Superior temporal gyrus (tissue), 1 donor: ENCODE measurements at regions not wholly inside any gene's neighbourhood (a gene's known extent, or its start where the extent isn't known, plus 50 kb on each side); places are given as distances from the start of the nearest gene placed in this dataset.
A peak's percentile ranks its signal among the peaks of the same experiment; 100 is the strongest.
"Not testable (repeated sequence)": the region's sequence is repeated elsewhere in the genome, so short reads cannot be mapped to it uniquely, and the experiment has no call there.

Experiments
- DNase-seq: peaks from one replicate; pipeline ENCODE4 v3.0.0-alpha.2; 2016; ENCODE audit errors: extremely low spot score

GRCh38 chr13:34681405-34681955 lies 260.6 kb upstream of the NBEA start:
- DNase-seq: no peak

DNA sequence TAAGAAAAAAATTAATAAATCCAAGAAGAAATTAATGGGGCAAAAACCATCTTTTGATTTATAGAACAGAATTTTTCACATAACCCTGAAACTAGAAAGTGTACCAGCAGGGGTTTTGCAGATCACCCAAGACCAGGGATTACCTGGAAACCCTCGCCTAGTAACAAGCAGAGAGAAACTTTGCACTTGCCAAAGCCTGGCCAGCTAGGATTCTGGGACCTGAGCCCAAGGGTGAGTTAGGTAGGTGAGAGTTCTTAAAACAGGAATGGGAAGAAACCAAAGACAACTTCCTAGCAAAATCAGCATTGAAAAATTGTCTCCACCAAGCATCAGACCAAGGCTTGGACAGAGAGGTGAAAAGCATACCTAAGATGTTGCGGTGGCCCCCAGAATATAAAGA lies 247.0 kb upstream of the NBEA start:
- no peak for DNase-seq

DNA sequence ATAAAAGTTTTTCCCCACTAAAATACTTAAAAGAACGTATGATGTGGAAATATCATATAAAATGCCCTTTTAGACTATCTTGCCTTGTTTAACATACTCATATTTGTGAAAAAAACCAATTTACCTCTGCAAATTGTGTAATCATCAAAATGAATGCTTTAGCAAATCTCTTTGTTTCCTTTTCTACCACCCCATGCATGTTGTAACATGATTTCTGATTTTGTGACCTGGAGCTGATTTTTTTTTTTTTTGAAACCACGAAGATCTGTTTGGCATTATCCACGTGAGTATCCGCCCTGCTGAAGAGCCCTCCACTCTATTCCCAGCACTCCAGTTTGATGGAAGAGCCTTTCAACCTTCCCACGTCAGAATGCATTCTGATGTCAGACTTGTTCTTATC lies 245.8 kb upstream of the NBEA start:
- no peak for DNase-seq

GRCh38 chr13:34696741-34697140 lies 245.3 kb upstream of the NBEA start:
- no peak for DNase-seq

DNA sequence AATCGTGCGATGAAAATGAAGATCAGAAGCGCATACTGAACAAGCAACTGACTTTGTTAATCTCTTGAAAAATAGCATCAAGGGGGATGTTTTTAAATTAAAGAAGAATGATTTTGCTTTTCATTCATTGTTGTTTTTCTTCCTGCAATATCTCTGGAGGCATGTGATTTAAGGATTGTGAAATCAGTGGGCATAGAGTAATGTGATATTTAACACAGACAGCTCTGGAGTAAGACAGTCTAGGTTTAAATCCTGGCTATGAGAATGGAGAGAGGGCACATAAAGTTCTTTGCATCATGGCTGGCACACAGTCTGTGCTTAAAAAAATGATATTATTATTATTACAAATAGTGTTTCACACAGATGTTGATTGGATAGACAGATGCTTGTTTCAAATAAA lies 243.1 kb upstream of the NBEA start:
- no peak for DNase-seq

DNA sequence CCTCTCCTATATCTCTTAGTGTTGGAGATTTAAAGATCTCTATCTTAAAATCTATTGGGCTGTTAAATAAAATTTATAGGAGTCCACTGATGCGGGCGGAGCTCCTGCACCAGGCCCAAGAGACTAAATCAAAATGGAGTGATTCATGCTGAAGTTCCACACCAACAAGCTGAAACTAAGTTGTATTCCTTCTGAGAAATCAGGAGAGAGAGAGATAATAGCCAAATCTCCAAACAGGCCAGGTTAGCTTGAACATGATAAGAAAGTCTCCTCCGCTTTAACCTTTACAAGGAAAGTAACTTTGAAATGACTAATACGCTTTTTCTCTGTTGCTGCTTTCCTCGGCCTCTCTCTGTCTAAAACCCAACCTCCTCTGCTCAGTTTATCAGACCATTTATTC lies 241.9 kb upstream of the NBEA start:
- DNase-seq: no peak

DNA sequence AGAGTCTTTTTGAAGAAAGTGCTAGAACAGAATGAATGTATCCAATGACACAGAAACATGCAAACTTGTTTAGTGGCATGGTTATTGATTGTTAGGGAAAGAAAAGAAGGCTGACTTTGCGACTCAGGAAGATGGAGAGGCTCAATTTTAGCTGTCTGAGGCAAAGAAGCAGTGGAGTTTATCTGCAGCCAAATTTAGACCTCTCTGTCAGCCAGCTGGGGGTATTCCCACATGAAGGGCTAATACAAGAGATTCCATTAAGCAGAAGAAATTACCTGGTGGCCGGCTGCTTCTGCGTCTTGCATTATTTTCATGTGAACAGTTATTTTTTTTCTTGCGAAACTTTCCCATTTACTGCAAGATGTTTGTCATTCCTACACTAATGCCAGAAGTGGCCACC lies 240.2 kb upstream of the NBEA start:
- no peak for DNase-seq

GRCh38 chr13:34708566-34709313 lies 233.3 kb upstream of the NBEA start:
- no peak for DNase-seq

DNA sequence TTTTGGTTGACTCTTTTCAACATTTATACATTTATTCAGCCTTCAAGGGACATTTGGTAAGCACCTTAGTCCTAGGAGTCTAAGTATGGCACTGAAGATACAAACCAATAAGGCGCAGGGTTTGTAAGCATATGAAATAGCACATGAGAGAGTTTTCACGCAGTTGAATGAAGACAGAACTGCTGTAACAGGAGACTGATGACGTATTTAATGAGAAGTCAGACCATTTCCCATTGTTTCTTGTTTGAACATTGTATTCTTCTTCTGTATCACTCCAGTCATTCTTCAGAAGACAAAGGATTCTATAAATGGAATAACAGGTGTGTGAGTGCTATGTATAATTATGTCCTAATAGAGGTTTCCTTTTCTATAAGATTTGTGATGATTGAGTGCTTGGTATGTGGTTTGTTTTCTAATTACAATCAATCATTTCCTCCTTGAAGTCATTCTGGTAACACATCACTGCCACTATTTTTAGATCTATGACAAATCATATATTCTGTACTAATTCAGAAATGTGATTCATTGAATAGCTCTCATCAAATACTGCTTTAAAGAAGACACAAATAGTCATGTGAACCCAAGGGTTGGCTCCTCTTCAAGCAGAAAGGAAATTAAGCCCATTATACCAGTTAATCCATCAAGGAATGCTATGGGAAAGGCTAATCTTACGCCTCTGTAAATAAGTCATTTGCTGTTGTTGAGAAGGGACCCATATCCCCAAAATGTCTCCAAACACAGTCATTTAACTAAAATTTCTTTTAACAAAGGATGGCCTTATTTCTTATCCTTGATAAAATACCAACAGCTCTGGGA lies 222.8 kb upstream of the NBEA start:
- no peak for DNase-seq

GRCh38 chr13:34720618-34721017 lies 221.5 kb upstream of the NBEA start:
- DNase-seq: no peak

DNA sequence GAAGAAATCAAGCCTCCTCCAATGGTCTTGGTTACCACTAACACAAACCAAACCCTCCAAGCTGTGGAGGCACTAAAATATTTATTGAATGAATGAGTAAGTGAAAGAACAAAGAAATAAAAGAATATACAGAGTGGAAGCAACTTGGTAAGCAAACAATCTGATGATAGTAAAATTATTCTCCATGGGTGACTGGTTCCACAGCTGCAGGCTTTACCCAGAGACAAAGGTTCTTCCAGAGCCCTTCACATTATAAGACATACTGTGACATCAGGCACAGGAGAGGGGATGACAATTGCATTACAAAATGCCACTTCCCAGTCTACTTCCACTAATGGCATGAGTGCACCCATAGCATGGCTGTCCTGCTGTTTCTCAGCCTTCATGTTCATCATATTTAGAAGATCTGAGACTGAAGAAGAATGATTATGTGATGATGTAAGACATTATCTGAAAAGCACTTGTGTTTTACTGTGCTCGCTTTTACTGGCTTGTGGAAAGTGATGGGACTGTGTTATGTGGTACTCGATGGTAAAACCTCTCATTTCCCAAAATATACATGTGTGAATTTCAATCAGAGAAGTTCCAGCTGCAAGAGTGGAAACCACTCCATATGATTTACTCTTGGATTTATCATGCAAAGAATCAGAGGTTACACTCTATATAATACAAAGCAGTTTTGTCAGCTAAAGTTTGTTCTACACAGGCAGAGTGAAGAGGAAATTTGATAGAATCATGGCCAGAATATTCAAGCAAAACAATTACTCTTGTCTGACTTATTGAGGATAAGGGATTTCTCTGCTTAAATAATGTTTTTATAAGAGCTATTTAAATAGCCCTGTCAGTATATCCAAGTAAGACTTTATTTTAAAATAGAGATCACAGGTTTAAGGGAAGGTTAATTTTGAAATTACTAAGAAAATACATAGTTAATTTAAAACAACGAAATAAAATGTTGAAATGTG lies 220.2 kb upstream of the NBEA start:
- no peak for DNase-seq

DNA sequence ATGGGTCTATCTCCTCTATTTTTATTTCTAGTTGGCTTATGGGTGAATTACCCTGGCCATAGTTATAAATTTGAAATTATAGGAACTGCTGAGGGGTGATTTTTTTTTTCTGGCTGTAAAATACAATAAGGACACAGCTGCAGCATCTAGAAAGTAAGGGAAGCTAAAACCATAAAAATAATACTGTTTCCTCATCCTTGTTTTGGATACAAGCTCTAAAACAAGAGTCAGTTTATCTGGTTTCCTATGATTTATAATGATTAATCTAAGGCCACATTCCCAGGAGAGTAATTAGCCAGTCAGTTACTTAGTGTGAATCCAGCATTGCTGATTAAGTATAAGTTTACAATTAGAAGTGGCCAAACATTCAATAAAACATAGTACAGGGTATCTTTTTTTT lies 219.1 kb upstream of the NBEA start:
- no peak for DNase-seq

DNA sequence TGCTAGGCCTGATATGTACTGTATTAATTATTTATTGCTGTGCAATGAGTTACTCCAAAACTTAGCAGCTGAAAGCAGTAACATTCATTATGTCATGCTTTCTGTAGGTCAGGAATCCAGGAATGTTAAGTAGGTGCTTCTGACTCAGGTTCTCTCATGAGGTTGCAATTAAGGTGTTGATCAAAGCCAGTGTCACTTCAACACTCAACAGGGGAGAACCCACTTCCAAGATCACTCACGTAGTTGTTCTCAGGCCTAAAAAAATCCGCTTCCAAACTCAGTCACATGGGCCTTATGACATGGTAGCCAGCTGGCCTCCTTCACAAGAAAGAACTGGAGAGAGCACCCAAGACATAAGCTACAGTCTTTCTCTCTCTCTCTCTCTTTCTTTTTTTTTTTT lies 211.1 kb upstream of the NBEA start:
- no peak for DNase-seq

DNA sequence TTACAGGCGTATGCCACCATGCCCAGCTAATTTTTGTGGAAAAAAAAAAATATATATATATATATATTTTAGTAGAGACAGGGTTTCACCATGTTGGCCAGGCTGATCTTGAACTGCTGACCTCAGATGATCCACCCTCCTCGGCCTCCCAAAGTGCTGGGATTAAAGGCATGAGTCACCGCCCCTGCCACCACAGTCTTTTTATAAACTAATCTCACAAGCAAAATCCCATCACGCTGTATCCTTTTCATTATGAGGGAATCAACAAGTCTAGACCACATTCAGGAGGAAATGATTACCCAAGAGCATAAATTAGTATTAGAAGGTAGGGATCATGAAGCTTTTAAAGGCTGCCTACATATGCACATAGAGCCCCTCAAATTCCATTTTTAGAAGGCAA lies 210.6 kb upstream of the NBEA start:
- DNase-seq: no peak

DNA sequence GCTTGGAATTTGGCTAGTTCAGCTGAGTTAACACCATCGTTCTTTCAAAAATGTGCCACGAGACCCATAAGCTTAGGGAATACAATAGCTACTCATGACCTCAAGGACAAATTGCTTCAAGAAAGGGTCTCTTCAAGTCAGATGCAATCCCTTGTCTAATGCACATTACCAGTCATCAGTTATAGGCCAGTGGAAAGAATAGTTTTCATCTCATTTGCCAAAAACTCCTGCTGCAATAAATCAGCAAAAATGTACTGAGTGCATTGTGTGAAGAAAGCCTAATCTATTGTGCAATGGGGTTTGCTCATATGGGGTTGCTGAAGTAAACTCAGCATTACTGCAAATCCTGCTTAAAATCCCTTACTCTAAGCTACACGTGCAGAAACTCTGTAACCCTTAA lies 208.3 kb upstream of the NBEA start:
- no peak for DNase-seq

- DNase-seq: no peak
These were observed 207.1 kb upstream of the NBEA start for GRCh38 chr13:34734932-34735331.

GRCh38 chr13:34738254-34738992 lies 203.6 kb upstream of the NBEA start:
- peak; percentile 69 for DNase-seq

GRCh38 chr13:34747056-34747455 lies 195.0 kb upstream of the NBEA start:
- not testable (repeated sequence) for DNase-seq

DNA sequence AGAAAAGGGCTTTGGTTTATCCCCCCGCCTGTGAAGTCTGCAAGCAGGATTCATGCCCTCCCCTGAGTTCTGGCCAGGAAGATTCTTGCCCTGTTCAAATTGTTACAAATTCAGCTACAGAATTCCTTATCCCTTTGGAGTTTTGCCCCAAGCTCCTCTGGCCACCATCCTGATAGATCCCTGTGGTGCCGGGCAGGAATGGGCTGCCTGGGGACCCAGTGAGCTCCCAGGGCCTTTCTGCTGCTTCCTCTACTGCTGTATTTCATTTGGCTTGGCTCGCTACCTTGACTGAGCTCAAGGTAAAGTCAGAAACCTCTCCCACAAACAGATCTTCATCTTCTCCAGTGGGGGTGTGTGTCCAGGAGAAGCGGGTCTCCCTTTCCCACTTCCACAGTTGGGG lies 194.6 kb upstream of the NBEA start:
- no peak for DNase-seq

- DNase-seq: peak; percentile 56
These were observed 194.0 kb upstream of the NBEA start for GRCh38 chr13:34748073-34748472.

DNA sequence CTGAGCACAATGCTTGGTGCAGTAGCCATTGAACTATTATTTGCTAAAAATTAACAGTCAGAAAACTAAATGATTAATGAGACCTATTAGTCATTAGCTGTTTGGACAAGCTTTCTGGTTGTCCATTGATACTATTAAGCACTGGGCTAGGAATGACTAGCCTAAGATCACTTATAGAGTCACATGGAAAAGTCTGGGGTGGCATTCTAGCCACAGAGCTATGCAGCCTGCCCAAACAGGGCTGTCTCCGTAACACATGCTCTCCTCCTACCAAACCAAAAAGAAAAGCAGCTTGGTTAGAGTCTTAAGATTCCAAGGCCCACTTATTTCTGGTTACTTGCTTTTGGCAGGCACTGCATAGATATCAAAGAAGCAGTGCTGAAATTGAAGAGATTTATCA lies 193.5 kb upstream of the NBEA start:
- DNase-seq: no peak
